ENCODE measurements at regions not wholly inside any gene's neighbourhood (a gene's known extent, or its start where the extent isn't known, plus 50 kb on each side); places are given as distances from the start of the nearest gene placed in this dataset.

DNA sequence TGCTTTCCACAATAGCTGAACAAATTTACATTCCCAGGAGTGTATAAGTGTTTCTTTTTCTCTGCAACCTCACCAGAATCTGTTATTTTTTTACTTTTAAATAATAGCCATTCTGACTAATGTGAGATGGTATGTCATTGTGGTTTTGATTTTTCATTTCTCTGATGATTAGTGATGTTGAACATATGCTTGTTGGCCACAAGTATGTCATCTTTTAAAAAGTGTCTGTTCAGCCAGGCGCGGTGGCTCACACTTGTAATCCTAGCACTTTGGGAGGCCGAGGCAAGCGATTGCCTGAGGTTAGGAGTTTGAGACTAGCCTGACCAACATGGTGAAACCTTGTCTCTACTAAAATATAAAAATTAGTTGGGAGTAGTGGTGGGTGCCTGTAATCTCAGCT lies 619.3 kb downstream of the SI start:
- no peak overlapping the region for H3K9ac ChIP-seq (ENCODE audit: low read length)
- H3K4me1 ChIP-seq (ENCODE audit: control insufficient read depth in 2 of 2, insufficient read depth in 2 of 2, low read length in 2 of 2), result no peaks in the 10 kb centered on the region
- no peaks in the 10 kb centered on the region for H3K36me3 ChIP-seq (replicated peaks in 1 of 2; ENCODE audit: control extremely low read depth in 1 of 2, control insufficient read depth in 1 of 2, extremely low read depth in 1 of 2, insufficient read depth in 2 of 2, low read length in 1 of 2)
- Mint-ChIP-seq H3K27ac (no peak overlapping the region), H3K4me3 (no peak overlapping the region), H3K27me3 (no peaks in the 10 kb centered on the region), H3K4me1 (no peaks in the 10 kb centered on the region), H3K9me3 (ENCODE audit: insufficient read depth) (peaks cover 3% of the 10 kb centered on the region)
- intact Hi-C loops (cut with micrococcal nuclease), result no loop called here
- H3K79me2 ChIP-seq (ENCODE audit: control insufficient read depth, insufficient read depth, low read length), result no peaks in the 10 kb centered on the region
- no peaks in the 10 kb centered on the region for H3K27me3 ChIP-seq (replicated peaks in 1 of 4; ENCODE audit: control extremely low read depth in 1 of 4, control insufficient read depth in 3 of 4, insufficient read depth in 4 of 4, low read length in 3 of 4)
- no peak overlapping the region for H3K4me2 ChIP-seq (replicated peaks; ENCODE audit: low read depth, low read length, poor library complexity, severe bottlenecking)
- H3K9me3 ChIP-seq (ENCODE audit: control extremely low read depth in 1 of 3, control insufficient read depth in 2 of 3, insufficient read depth in 1 of 3, low read length in 2 of 3), result no peaks in the 10 kb centered on the region
- WGBS (ENCODE audit: insufficient coverage), result no CpG with 5 or more reads among the region's 4 CpGs
- no peak overlapping the region for H3K4me3 ChIP-seq (ENCODE audit: control extremely low read depth in 1 of 5, extremely low read depth in 1 of 5, insufficient read depth in 1 of 5, low read depth in 2 of 5, low read length in 4 of 5)
- H4K20me1 ChIP-seq (ENCODE audit: control insufficient read depth, insufficient read depth, low read length, poor library complexity, severe bottlenecking), result no peaks in the 10 kb centered on the region
- no peak overlapping the region for H3K27ac ChIP-seq (ENCODE audit: low read length in 2 of 2)
- no peak overlapping the region for H2AFZ ChIP-seq (ENCODE audit: insufficient read depth, low read depth, low read length, poor library complexity, severe bottlenecking)
- POLR2A ChIA-PET, result no interaction called here
- CTCF ChIA-PET, result no interaction called here
- no peak for DNase-seq
- ATAC-seq (ENCODE audit: low read depth), result no peak
- no peak for TF ChIP-seq EZH2 (IDR thresholded peaks at IDR 0.05; ENCODE audit: borderline replicate concordance, insufficient read depth, low read depth, low read length, poor library complexity, severe bottlenecking)
- TF ChIP-seq, protein P1, sequence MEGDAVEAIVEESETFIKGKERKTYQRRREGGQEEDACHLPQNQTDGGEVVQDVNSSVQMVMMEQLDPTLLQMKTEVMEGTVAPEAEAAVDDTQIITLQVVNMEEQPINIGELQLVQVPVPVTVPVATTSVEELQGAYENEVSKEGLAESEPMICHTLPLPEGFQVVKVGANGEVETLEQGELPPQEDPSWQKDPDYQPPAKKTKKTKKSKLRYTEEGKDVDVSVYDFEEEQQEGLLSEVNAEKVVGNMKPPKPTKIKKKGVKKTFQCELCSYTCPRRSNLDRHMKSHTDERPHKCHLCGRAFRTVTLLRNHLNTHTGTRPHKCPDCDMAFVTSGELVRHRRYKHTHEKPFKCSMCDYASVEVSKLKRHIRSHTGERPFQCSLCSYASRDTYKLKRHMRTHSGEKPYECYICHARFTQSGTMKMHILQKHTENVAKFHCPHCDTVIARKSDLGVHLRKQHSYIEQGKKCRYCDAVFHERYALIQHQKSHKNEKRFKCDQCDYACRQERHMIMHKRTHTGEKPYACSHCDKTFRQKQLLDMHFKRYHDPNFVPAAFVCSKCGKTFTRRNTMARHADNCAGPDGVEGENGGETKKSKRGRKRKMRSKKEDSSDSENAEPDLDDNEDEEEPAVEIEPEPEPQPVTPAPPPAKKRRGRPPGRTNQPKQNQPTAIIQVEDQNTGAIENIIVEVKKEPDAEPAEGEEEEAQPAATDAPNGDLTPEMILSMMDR (IDR thresholded peaks at IDR 0.05), result no peak

DNA sequence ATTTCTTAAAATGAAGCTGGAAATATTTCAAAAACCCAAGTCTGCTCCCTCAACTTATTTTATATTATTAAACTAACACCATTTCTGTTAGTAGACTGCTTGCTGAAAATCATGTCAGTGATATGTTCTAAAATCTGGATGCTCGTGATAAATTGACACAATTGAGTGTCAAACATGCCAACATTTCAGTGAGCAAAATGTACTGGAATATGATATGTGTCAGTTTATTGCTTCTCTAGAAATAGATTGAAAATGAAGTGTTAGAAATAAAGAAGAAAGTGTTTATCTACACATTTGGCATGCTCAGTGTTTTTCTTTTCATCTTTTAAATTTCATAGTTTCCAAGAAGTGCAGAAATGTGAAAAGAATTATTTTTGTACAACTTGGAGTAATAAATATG lies 624.6 kb downstream of the SI start:
- no CpG with 5 or more reads among the region's 1 CpG for WGBS (ENCODE audit: insufficient coverage)
- H3K9ac ChIP-seq (ENCODE audit: low read length), result no peak overlapping the region
- H3K36me3 ChIP-seq (replicated peaks in 1 of 2; ENCODE audit: control extremely low read depth in 1 of 2, control insufficient read depth in 1 of 2, extremely low read depth in 1 of 2, insufficient read depth in 2 of 2, low read length in 1 of 2), result no peaks in the 10 kb centered on the region
- ChIA-PET POLR2A (no interaction called here), CTCF (no interaction called here)
- Mint-ChIP-seq H3K27me3 (no peaks in the 10 kb centered on the region), H3K27ac (no peak overlapping the region), H3K4me1 (no peaks in the 10 kb centered on the region), H3K9me3 (ENCODE audit: insufficient read depth) (no peaks in the 10 kb centered on the region), H3K4me3 (no peak overlapping the region)
- H4K20me1 ChIP-seq (ENCODE audit: control insufficient read depth, insufficient read depth, low read length, poor library complexity, severe bottlenecking), result no peaks in the 10 kb centered on the region
- H2AFZ ChIP-seq (ENCODE audit: insufficient read depth, low read depth, low read length, poor library complexity, severe bottlenecking), result no peak overlapping the region
- H3K27me3 ChIP-seq (replicated peaks in 1 of 4; ENCODE audit: control extremely low read depth in 1 of 4, control insufficient read depth in 3 of 4, insufficient read depth in 4 of 4, low read length in 3 of 4), result no peaks in the 10 kb centered on the region
- H3K9me3 ChIP-seq (ENCODE audit: control extremely low read depth in 1 of 3, control insufficient read depth in 2 of 3, insufficient read depth in 1 of 3, low read length in 2 of 3), result peaks cover 0 to 7% (median 0%) of the 10 kb centered on the region in 3 donors
- H3K4me2 ChIP-seq (replicated peaks; ENCODE audit: low read depth, low read length, poor library complexity, severe bottlenecking), result no peak overlapping the region
- no peak for DNase-seq
- intact Hi-C loops (cut with micrococcal nuclease), result no loop called here
- TF ChIP-seq, protein P1 (IDR thresholded peaks at IDR 0.05), result no peak
- no peak for TF ChIP-seq EZH2 (IDR thresholded peaks at IDR 0.05; ENCODE audit: borderline replicate concordance, insufficient read depth, low read depth, low read length, poor library complexity, severe bottlenecking)
- no peak for ATAC-seq (ENCODE audit: low read depth)
- H3K4me3 ChIP-seq (ENCODE audit: control extremely low read depth in 1 of 5, extremely low read depth in 1 of 5, insufficient read depth in 1 of 5, low read depth in 2 of 5, low read length in 4 of 5), result no peak overlapping the region
- no peaks in the 10 kb centered on the region for H3K79me2 ChIP-seq (ENCODE audit: control insufficient read depth, insufficient read depth, low read length)
- no peaks in the 10 kb centered on the region for H3K4me1 ChIP-seq (ENCODE audit: control insufficient read depth in 2 of 2, insufficient read depth in 2 of 2, low read length in 2 of 2)
- H3K27ac ChIP-seq (ENCODE audit: low read length in 2 of 2), result no peak overlapping the region

Data from B cell (primary cell).